Heart left ventricle (tissue), 13 donors: ENCODE measurements at regions not wholly inside any gene's neighbourhood (a gene's known extent, or its start where the extent isn't known, plus 50 kb on each side); places are given as distances from the start of the nearest gene placed in this dataset.

Source experiments
- POLR2A ChIP-seq, 2 donors: fragments of 450-650 bp; IDR thresholded peaks; one replicate each; pipeline ENCODE4 v1.6.1; 2017; ENCODE audit warnings: antibody characterized with exemption in 2 of 2, mild to moderate bottlenecking in 2 of 2, moderate library complexity in 2 of 2
- TF ChIP-seq, protein P1 (sequence below), 12 donors: fragments of 200-600 bp; sonication (generic) in 4 of 12; IDR thresholded peaks; one replicate each; pipeline versions ENCODE4 v1.5.0 to v1.8.0; 2018 to 2022; ENCODE audit warnings: antibody characterized with exemption in 12 of 12, mild to moderate bottlenecking in 5 of 12
- donor health status: ischemic (EF 13 %, LVEDD 7.1; RV severe dilation, severe dysfunction).
- donor health status: DM: no; HTN: yes; CAD: no.
- donor health status: DM: no; HTN: no; CAD: no.
- donor health status: ischemic (EF 25% LVEDD 6.9; RV normal size, moderate dysfunction).
- donor health status: ischemic (EF 25% LVEDD 5.7; RV mildly dilated, moderate dysfunction).
- donor health status: ischemic (EF 35%, LVEDD 5.7; RV mildly dilated, moderate dysfunction).
- donor health status: nonischemic (EF 11% LVEDD 7.7; RV severe dilation, severe dysfunction).
- donor health status: DM: yes; HTN: yes; CAD: no.
- donor health status: PGD.
- donor health status: ischemic (EF 29% LVEDD 5.4; RV normal size, mild dysfunction).
- donor health status: nonischemic (EF 23%, LVEDD 6.1; RV moderate dilation, normal function).

GRCh38 chr10:88126699-88127098 is 263.3 kb downstream of the PTEN start:
- TF ChIP-seq, protein P1, sequence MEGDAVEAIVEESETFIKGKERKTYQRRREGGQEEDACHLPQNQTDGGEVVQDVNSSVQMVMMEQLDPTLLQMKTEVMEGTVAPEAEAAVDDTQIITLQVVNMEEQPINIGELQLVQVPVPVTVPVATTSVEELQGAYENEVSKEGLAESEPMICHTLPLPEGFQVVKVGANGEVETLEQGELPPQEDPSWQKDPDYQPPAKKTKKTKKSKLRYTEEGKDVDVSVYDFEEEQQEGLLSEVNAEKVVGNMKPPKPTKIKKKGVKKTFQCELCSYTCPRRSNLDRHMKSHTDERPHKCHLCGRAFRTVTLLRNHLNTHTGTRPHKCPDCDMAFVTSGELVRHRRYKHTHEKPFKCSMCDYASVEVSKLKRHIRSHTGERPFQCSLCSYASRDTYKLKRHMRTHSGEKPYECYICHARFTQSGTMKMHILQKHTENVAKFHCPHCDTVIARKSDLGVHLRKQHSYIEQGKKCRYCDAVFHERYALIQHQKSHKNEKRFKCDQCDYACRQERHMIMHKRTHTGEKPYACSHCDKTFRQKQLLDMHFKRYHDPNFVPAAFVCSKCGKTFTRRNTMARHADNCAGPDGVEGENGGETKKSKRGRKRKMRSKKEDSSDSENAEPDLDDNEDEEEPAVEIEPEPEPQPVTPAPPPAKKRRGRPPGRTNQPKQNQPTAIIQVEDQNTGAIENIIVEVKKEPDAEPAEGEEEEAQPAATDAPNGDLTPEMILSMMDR (IDR thresholded peaks at IDR 0.05), result no peak
- TF ChIP-seq POLR2A (IDR thresholded peaks at IDR 0.05), result no peak
